Upper lobe of left lung (tissue), 4 donors: ENCODE measurements at regions not wholly inside any gene's neighbourhood (a gene's known extent, or its start where the extent isn't known, plus 50 kb on each side); places are given as distances from the start of the nearest gene placed in this dataset.

Experiments used
- CTCF ChIP-seq, 6 experiments: fragments of 450-650 bp in 4 of 6; fragments of 200-600 bp in 2 of 6; sonication (generic) in 2 of 6; IDR thresholded peaks; one replicate each; pipeline ENCODE4 v1.5.1; 2016 to 2019; ENCODE audit warnings: antibody characterized with exemption in 6 of 6
- POLR2A ChIP-seq, 4 donors: fragments of 450-650 bp; IDR thresholded peaks; one replicate each; pipeline ENCODE4 v1.5.1; 2016 to 2017; ENCODE audit warnings: antibody characterized with exemption in 4 of 4, mild to moderate bottlenecking in 2 of 4

GRCh38 chr14:97283005-97283403 is 485.8 kb downstream of the VRK1 start:
- TF ChIP-seq CTCF (IDR thresholded peaks at IDR 0.05): no peak
- TF ChIP-seq POLR2A (IDR thresholded peaks at IDR 0.05): no peak
